Mesodermal cell (in vitro differentiated cells): ENCODE measurements at regions not wholly inside any gene's neighbourhood (a gene's known extent, or its start where the extent isn't known, plus 50 kb on each side); places are given as distances from the start of the nearest gene placed in this dataset.
"Not testable (repeated sequence)": the region's sequence is repeated elsewhere in the genome, so short reads cannot be mapped to it uniquely, and the experiment has no call there.

ENCODE experiments used
- H3K27ac ChIP-seq: 2 replicates; pipeline ENCODE4 v1.7.0; 2013; ENCODE audit warnings: mild to moderate bottlenecking, low read depth, low read length, moderate library complexity; ENCODE audit not compliant: severe bottlenecking
- H3K36me3 ChIP-seq: 2 replicates; pipeline ENCODE4 v1.7.1; 2013; ENCODE audit warnings: mild to moderate bottlenecking, low read length, moderate library complexity; ENCODE audit not compliant: control insufficient read depth, insufficient read depth
- H3K4me1 ChIP-seq: one replicate; pipeline ENCODE4 v1.7.1; 2013; ENCODE audit warnings: mild to moderate bottlenecking, low read length; ENCODE audit not compliant: insufficient read depth, control insufficient read depth, poor library complexity, severe bottlenecking
- H3K4me3 ChIP-seq: 2 replicates; pipeline ENCODE4 v1.7.0; 2013; ENCODE audit warnings: low read length, control low read depth, mild to moderate bottlenecking; ENCODE audit not compliant: insufficient read depth, poor library complexity, severe bottlenecking; ENCODE audit errors: extremely low read depth
- H3K9me3 ChIP-seq: 2 replicates; pipeline ENCODE4 v1.7.1; 2013; ENCODE audit warnings: mild to moderate bottlenecking, low read length, moderate library complexity; ENCODE audit not compliant: control insufficient read depth
- WGBS, 2 experiments: methylation state at CpG; one replicate each; pipeline ENCODE4 v1.1.5; 2013; ENCODE audit warnings: missing lambda C conversion rate in 2 of 2; ENCODE audit not compliant: insufficient coverage in 2 of 2; 5-methylcytosine and 5-hydroxymethylcytosine counted together

DNA sequence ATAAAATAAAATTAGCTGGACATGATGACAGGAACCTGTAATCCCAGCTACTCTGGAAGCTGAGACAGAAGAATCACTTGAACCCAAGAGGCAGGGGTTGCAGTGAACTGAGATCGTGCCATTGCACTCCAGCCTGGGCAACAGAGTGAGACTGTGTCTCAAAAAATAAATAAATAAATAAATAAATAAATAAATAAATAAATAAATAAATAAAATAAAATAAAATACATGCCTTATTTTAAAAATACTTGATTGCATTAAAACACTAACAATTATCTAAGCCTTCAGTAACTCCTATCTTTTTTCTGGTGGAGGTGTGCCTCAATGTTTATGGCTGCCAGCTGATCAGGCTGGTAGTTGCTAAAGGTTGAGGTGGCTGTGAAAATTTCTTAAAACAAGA, 1329.6 kb upstream of the CITED2 start:
- H3K36me3 ChIP-seq, H3K4me3 ChIP-seq, H3K4me1 ChIP-seq, H3K9me3 ChIP-seq, H3K27ac ChIP-seq: not testable (repeated sequence)
- no CpG with 5 or more reads among the region's 1 CpG for WGBS, 2 experiments

DNA sequence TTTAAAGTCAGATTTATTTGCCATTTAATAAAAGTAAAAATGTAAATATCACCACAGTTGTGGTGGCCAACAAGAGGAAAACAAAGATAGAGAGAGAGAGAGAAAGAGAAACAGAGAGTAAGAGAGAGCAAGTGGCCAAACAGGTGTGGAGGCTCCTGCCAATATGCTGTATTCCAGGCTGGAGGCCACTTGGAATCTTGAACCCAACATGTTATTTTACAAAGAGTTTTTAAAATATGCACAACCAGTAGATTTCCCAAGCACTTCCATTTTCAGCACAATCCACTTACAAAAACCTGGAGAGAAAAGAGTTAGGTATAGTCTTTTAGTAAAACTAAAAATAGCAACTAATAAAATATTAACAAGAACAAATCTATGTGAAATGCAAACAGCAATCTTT, 1323.1 kb upstream of the CITED2 start:
- H3K36me3 ChIP-seq = no peaks in the 10 kb centered on the region
- H3K4me1 ChIP-seq = no peaks in the 10 kb centered on the region
- no peaks in the 10 kb centered on the region for H3K9me3 ChIP-seq
- H3K4me3 ChIP-seq = no peak overlapping the region
- no peak overlapping the region for H3K27ac ChIP-seq

DNA sequence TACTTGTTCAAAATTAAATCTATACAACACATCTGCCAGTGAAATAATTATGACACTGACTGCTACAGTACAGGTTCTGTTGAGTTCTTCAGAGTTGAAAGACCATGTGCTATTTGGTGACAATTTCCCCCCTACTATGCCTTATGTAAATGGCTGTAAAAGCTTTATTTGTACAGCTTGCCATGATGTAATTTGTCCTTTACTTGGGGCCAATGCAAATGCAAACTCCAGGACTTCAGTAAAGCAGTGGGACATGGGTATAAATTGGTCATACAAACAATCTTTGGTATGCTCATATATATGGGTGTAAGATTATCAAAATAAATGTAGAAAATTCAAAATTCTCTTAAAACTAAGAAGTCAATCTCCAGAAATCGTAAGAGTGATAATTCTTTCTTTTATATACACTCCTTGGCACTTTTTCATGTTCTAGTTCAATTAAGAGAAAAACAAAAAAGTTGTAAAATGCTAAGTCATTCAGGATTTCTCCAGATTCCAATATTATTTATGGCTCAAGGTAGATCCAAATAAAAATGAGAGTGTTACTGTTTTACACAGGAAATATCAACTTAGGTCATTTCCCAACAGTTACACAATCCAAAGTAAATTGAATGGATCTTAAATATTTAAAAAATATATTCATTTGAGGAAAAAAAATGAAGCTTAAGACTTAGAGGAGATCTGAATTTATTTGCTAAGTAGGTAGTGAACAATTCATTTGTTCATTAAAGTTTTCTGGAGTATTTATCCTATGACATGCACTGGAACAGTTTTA, 1310.5 kb upstream of the CITED2 start:
- Histone ChIP-seq H3K9me3 (no peaks in the 10 kb centered on the region), H3K36me3 (no peaks in the 10 kb centered on the region), H3K4me1 (no peaks in the 10 kb centered on the region), H3K27ac (no peak overlapping the region), H3K4me3 (no peak overlapping the region)
- WGBS, 2 experiments = no CpG with 5 or more reads among the region's 1 CpG

DNA sequence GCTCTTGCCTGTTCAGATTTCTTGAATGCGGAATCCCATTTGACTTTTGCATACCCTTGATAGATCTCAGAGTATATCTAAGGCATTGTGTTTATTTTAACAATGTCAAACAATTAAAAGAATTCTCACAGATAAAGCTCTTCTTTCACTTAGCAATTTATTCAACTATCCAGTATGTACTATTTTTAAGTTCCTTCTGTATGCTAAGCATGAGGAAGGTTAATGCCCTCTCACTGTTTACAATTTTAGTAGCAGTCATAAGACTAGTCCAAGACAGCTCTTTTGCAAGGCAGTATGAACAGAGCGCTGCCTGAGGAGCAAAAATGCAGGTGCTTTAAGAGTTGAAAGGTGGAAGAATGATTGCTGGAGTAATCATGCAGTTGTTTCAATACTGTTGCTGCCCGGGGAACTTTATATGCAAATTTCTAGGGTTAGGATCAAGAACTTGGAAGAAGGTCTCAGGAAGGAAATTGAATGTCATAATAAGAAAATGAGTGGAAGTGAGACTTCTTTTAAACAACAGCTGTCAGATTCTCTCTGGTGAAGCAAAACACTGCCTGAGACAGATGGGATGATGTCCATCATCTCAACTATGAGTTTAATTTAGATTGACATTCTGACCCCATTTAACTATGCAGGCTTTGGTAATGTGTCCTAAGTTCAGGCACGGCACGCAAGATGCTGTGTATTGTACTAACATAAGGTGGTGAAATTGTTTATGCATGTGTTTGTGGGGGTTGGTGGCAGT, 1303.5 kb upstream of the CITED2 start:
- H3K27ac ChIP-seq = no peak overlapping the region
- no peak overlapping the region for H3K4me3 ChIP-seq
- H3K9me3 ChIP-seq = no peaks in the 10 kb centered on the region
- H3K4me1 ChIP-seq = no peaks in the 10 kb centered on the region
- H3K36me3 ChIP-seq = no peaks in the 10 kb centered on the region
- 93 to 94% methylated on average over 4 of the region's 5 CpGs for WGBS, 2 experiments

DNA sequence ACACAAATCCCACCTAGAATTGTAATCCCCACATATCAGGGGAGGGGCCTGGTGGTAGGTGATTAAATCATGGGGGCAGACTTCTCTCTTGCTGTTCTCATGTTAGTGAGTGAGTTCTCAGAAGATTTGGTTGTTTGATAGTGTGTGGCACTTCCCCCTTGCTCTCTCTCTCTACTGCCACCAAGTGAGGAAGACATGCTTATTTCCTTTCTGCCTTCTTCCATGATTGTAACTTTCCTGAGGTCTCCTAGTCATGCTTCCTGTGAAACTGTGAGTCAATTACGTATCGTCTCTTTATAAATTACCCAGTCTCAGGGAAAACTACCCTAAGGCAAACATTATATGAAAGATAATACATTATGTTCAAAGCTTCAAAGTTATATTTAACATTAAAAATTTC, 1297.5 kb upstream of the CITED2 start:
- no peak overlapping the region for H3K4me3 ChIP-seq
- no peaks in the 10 kb centered on the region for H3K9me3 ChIP-seq
- H3K36me3 ChIP-seq = no peaks in the 10 kb centered on the region
- no peaks in the 10 kb centered on the region for H3K4me1 ChIP-seq
- H3K27ac ChIP-seq = no peak overlapping the region
- no CpG with 5 or more reads among the region's 2 CpGs for WGBS, 2 experiments

DNA sequence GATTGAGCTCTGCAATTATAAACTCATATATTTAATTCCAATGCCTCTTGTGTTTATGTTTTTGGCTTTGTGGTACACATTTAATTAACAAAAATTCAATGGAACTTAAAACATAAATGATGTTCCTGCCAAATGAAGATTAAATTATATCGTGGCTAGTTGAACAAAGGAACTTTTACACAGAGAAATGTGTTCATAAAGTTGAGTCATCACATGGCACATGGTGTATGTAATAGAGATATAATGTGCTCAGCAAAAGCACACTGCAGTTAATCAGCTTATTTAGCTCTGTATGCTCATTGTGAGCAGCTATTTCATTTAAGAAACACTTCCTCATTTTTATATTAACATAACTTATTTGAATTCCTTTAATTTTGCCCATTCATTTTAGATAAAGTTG, 1295.6 kb upstream of the CITED2 start:
- H3K9me3 ChIP-seq = no peaks in the 10 kb centered on the region
- no peak overlapping the region for H3K4me3 ChIP-seq
- no CpG with 5 or more reads among the region's 1 CpG for WGBS, 2 experiments
- H3K36me3 ChIP-seq = no peaks in the 10 kb centered on the region
- H3K27ac ChIP-seq = no peak overlapping the region
- H3K4me1 ChIP-seq = no peaks in the 10 kb centered on the region

DNA sequence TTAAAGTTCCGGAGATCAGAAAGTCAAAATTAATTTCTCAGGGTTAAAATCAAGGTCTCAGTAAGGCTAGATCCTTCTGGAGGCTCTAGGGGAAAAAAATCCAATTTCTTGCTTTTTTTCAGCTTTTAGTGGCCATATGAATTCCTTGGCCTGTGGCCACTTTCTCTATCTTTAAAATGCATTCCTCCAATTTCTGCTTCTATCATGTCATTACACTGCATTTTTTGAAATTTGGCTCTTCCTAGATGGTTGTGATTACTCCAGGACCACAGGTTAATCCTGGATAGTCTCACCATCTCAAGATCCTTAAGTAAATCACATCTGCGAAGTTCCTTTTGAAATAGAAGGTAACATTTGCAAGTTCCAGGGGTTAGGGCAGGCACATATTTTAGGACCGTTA, 1294.9 kb upstream of the CITED2 start:
- H3K36me3 ChIP-seq = no peaks in the 10 kb centered on the region
- no peak overlapping the region for H3K27ac ChIP-seq
- 80% methylated on average over 1 of the region's 3 CpGs for WGBS, 2 experiments
- H3K9me3 ChIP-seq = no peaks in the 10 kb centered on the region
- no peak overlapping the region for H3K4me3 ChIP-seq
- no peaks in the 10 kb centered on the region for H3K4me1 ChIP-seq

DNA sequence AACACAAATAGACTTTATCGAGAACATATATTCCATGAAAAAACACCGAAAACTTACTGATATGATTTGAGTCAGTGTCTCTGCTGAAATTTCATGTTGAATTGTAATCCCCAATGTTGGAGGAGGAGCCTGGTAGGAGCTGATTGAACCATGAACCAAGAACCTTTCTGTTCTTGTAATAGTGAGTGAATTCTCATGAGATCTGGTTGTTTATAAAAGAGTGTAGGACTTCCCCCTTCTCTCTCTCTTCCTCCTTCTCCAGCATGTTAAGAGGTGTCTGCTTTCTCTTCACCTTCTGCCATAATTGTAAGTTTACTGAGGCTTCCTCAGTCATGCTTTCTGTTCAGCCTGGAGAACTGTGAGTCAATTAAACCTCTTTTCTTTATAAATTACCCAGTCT, 1289.3 kb upstream of the CITED2 start:
- H3K27ac ChIP-seq = no peak overlapping the region
- no peaks in the 10 kb centered on the region for H3K36me3 ChIP-seq
- no peaks in the 10 kb centered on the region for H3K9me3 ChIP-seq
- no peak overlapping the region for H3K4me3 ChIP-seq
- WGBS, 2 experiments = no CpG with 5 or more reads among the region's 2 CpGs
- peaks cover 5% of the 10 kb centered on the region for H3K4me1 ChIP-seq

DNA sequence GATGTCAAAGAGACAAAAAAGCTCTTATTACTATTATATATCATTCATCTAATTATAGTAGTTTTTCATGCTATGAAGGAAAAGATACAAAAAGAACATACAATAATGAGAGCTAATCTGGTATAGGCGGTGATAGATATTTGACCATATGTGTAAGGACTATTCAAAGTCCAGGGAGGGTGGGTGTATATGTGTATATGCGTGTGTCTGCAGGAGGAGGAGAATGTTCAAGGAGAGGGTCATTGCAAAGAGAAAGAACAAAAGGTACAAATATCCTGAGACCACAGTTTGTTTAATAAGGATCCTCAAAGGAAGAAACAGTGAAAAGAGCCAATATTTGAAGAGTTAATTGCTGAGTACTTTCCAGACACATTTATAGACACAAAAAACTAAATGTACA, 1288.6 kb upstream of the CITED2 start:
- no peaks in the 10 kb centered on the region for H3K9me3 ChIP-seq
- WGBS, 2 experiments = 77 to 94% methylated on average over 2 of the region's 2 CpGs
- no peaks in the 10 kb centered on the region for H3K36me3 ChIP-seq
- H3K4me3 ChIP-seq = no peak overlapping the region
- H3K4me1 ChIP-seq = peaks cover 5% of the 10 kb centered on the region
- H3K27ac ChIP-seq = no peak overlapping the region

DNA sequence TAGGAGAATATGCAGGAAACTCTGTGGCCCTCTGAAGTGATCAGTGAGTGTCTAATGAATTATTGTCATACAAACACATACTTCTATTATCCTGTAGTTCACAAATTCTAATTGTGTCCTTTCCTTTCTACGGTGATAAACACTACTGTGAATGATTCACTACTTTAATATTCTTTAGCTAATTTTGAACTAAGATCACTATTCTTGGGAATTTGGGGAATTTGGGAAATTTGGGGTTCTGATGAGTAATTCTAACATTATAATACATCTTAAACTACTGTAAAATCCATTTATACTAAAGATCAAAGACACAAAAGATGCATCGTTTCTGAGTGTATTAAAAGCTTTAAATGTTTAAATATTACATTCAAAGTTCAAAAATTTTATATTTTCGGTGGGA, 1287.2 kb upstream of the CITED2 start:
- WGBS, 2 experiments = no CpG with 5 or more reads among the region's 3 CpGs
- Histone ChIP-seq H3K9me3 (no peaks in the 10 kb centered on the region), H3K27ac (no peak overlapping the region), H3K4me3 (no peak overlapping the region), H3K36me3 (no peaks in the 10 kb centered on the region), H3K4me1 (peaks cover 5% of the 10 kb centered on the region)

DNA sequence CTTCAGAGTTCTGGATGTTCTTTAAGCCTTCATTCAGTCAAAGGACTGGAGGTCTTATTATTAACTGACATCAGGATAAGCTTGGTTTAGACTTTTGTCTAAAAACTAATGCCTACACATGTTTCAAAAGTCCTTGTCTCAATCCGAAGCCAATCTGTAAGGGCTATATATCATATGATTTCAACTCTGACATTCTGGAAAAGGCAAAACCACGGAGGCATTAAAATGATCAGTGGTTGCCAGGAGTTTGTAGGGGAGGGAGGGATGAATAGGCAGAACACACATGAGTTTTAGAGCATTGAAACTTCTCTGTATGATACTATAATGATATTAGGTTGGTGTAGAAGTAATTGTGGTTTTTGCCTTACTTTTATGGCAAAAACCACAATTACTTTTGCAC, 1285.8 kb upstream of the CITED2 start:
- Histone ChIP-seq H3K4me3 (no peak overlapping the region), H3K9me3 (no peaks in the 10 kb centered on the region), H3K4me1 (peaks cover 5% of the 10 kb centered on the region), H3K36me3 (no peaks in the 10 kb centered on the region), H3K27ac (no peak overlapping the region)
- 50 to 80% methylated on average over 1 of the region's 2 CpGs for WGBS, 2 experiments
